GM18519 (cell line): ENCODE measurements at regions not wholly inside any gene's neighbourhood (a gene's known extent, or its start where the extent isn't known, plus 50 kb on each side); places are given as distances from the start of the nearest gene placed in this dataset.

Experiments
- ATAC-seq: cut with Tn5 transposase; IDR thresholded peaks from one replicate; pipeline ENCODE4 v1.9.1; 2021; ENCODE audit warnings: mild to moderate bottlenecking, moderate library complexity; ENCODE audit not compliant: unreplicated experiment, low FRiP score

- no peak for ATAC-seq
These were observed 1573.5 kb upstream of the TENM3 start for GRCh38 chr4:180669680-180670079.

- no peak for ATAC-seq
These were observed 1568.4 kb upstream of the TENM3 start for GRCh38 chr4:180674619-180675358.

- ATAC-seq = no peak
These were observed 1567.9 kb upstream of the TENM3 start for GRCh38 chr4:180675359-180675650.

GRCh38 chr4:180680305-180680704 is 1562.9 kb upstream of the TENM3 start:
- no peak for ATAC-seq

GRCh38 chr4:180682776-180683175 is 1560.4 kb upstream of the TENM3 start:
- no peak for ATAC-seq

- no peak for ATAC-seq
These were observed 1560.0 kb upstream of the TENM3 start for GRCh38 chr4:180683186-180683585.

- no peak for ATAC-seq
These were observed 1554.7 kb upstream of the TENM3 start for GRCh38 chr4:180688480-180688879.

GRCh38 chr4:180694875-180695274 is 1548.3 kb upstream of the TENM3 start:
- ATAC-seq = no peak

GRCh38 chr4:180695851-180696250 is 1547.4 kb upstream of the TENM3 start:
- ATAC-seq = no peak

GRCh38 chr4:180696460-180697092 is 1546.6 kb upstream of the TENM3 start:
- ATAC-seq = no peak

- ATAC-seq = no peak
These were observed 1544.5 kb upstream of the TENM3 start for GRCh38 chr4:180698550-180699195.

GRCh38 chr4:180706766-180707165 is 1536.4 kb upstream of the TENM3 start:
- ATAC-seq = no peak

- ATAC-seq = no peak
These were observed 1532.4 kb upstream of the TENM3 start for GRCh38 chr4:180710628-180711337.

- no peak for ATAC-seq
These were observed 1525.7 kb upstream of the TENM3 start for GRCh38 chr4:180717451-180718033.

- ATAC-seq = no peak
These were observed 1521.8 kb upstream of the TENM3 start for GRCh38 chr4:180721356-180721755.

GRCh38 chr4:180726611-180727010 is 1516.6 kb upstream of the TENM3 start:
- no peak for ATAC-seq

GRCh38 chr4:180727478-180727877 is 1515.7 kb upstream of the TENM3 start:
- ATAC-seq = no peak

- ATAC-seq = no peak
These were observed 1508.3 kb upstream of the TENM3 start for GRCh38 chr4:180734753-180735432.

- ATAC-seq = no peak
These were observed 1501.5 kb upstream of the TENM3 start for GRCh38 chr4:180741703-180742102.

- no peak for ATAC-seq
These were observed 1498.2 kb upstream of the TENM3 start for GRCh38 chr4:180745019-180745418.
